ENCODE measurements at regions not wholly inside any gene's neighbourhood (a gene's known extent, or its start where the extent isn't known, plus 50 kb on each side); places are given as distances from the start of the nearest gene placed in this dataset.

GRCh38 chr1:199693724-199694123, 333.8 kb upstream of the NR5A2 start:
- H3K36me3 ChIP-seq, result no peaks in the 10 kb centered on the region
- WGBS, 2 donors, result 95 to 97% methylated on average over 2 of the region's 2 CpGs
- no peak overlapping the region for H3K4me3 ChIP-seq
- TF ChIP-seq CTCF (IDR thresholded peaks at IDR 0.05), result no peak
- H3K9me3 ChIP-seq, result no peaks in the 10 kb centered on the region
- H3K4me1 ChIP-seq, result no peaks in the 10 kb centered on the region
- no peak for ATAC-seq
- no peak for FAIRE-seq
- intact Hi-C loops (cut with DNase I), result no loop called here
- no peak for DNase-seq
- no peaks in the 10 kb centered on the region for H3K27me3 ChIP-seq
- H3K27ac ChIP-seq, result no peak overlapping the region

- Histone ChIP-seq H3K4me3 (no peak overlapping the region), H3K36me3 (no peaks in the 10 kb centered on the region), H3K9me3 (no peaks in the 10 kb centered on the region), H3K27me3 (no peaks in the 10 kb centered on the region), H3K27ac (no peak overlapping the region), H3K4me1 (no peaks in the 10 kb centered on the region)
- no peak for DNase-seq
- 93 to 95% methylated on average over 2 of the region's 2 CpGs for WGBS, 2 donors
- ATAC-seq, result no peak
- peak; percentile 5 for FAIRE-seq
- intact Hi-C loops (cut with DNase I), result no loop called here
- TF ChIP-seq CTCF (IDR thresholded peaks at IDR 0.05), result no peak
Measured at GRCh38 chr1:199696225-199696624, 331.3 kb upstream of the NR5A2 start.

- no peaks in the 10 kb centered on the region for H3K4me1 ChIP-seq
- H3K4me3 ChIP-seq, result no peak overlapping the region
- no peak overlapping the region for H3K27ac ChIP-seq
- DNase-seq, result no peak
- no peak for TF ChIP-seq CTCF (IDR thresholded peaks at IDR 0.05)
- intact Hi-C loops (cut with DNase I), result no loop called here
- no peaks in the 10 kb centered on the region for H3K27me3 ChIP-seq
- ATAC-seq, result no peak
- FAIRE-seq, result peak; percentile 5
- no peaks in the 10 kb centered on the region for H3K36me3 ChIP-seq
- H3K9me3 ChIP-seq, result no peaks in the 10 kb centered on the region
Measured at GRCh38 chr1:199698222-199698621, 329.3 kb upstream of the NR5A2 start.

- Histone ChIP-seq H3K27me3 (no peaks in the 10 kb centered on the region), H3K27ac (no peak overlapping the region), H3K4me3 (no peak overlapping the region), H3K36me3 (no peaks in the 10 kb centered on the region), H3K4me1 (no peaks in the 10 kb centered on the region), H3K9me3 (no peaks in the 10 kb centered on the region)
- no peak for ATAC-seq
- DNase-seq, result no peak
- no peak for TF ChIP-seq CTCF (IDR thresholded peaks at IDR 0.05)
- intact Hi-C loops (cut with DNase I), result no loop called here
- FAIRE-seq, result no peak
- 80 to 86% methylated on average over 4 of the region's 4 CpGs for WGBS, 2 donors
Measured at GRCh38 chr1:199700551-199700950, 327.0 kb upstream of the NR5A2 start.

- FAIRE-seq, result no peak
- H3K27me3 ChIP-seq, result no peaks in the 10 kb centered on the region
Measured at GRCh38 chr1:199701726-199702125, 325.8 kb upstream of the NR5A2 start.

More at GRCh38 chr1:199701726-199702125, 325.8 kb upstream of the NR5A2 start:
- no peak for DNase-seq
- H3K36me3 ChIP-seq, result no peaks in the 10 kb centered on the region
- no peak for ATAC-seq
- no peak overlapping the region for H3K4me3 ChIP-seq
- 82 to 88% methylated on average over 2 of the region's 2 CpGs for WGBS, 2 donors
- no peaks in the 10 kb centered on the region for H3K4me1 ChIP-seq
- no peak overlapping the region for H3K27ac ChIP-seq
- intact Hi-C loops (cut with DNase I), result no loop called here
- H3K9me3 ChIP-seq, result no peaks in the 10 kb centered on the region
- TF ChIP-seq CTCF (IDR thresholded peaks at IDR 0.05), result no peak
